Testis (tissue), 2 donors: ENCODE measurements at regions not wholly inside any gene's neighbourhood (a gene's known extent, or its start where the extent isn't known, plus 50 kb on each side); places are given as distances from the start of the nearest gene placed in this dataset.

Experiments used
- POLR2A ChIP-seq: fragments of 450-650 bp; IDR thresholded peaks from one replicate; pipeline ENCODE4 v1.6.1; 2017; ENCODE audit warnings: antibody characterized with exemption, mild to moderate bottlenecking, moderate library complexity
- TF ChIP-seq, protein P1 (sequence below), 3 experiments: fragments of 450-650 bp in 2 of 3; fragments of 200-600 bp in 1 of 3; sonication (generic) in 1 of 3; IDR thresholded peaks; one replicate each; pipeline ENCODE4 v1.5.1; 2016 to 2019; ENCODE audit warnings: antibody characterized with exemption in 3 of 3, mild to moderate bottlenecking in 2 of 3, moderate library complexity in 1 of 3

DNA sequence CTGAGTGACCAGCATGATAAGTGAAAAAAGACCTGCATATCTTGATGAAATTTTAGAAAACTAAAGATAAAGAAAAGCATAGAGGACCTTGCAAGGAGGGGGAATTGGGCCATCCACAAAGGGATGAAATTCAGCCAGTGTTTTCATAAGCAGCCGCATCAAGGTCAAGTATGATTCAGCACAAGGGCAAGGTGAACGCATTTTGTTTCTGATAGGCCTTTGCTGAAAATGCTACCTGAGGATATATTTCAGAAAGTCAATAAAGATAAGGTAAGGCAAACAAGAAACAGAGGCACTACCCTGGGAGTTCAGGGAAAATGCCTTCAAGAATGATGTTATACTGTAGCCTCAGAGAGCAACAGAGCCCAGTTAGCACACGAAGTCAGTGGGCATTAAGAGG is 55.0 kb upstream of the SHH start:
- TF ChIP-seq, protein P1, sequence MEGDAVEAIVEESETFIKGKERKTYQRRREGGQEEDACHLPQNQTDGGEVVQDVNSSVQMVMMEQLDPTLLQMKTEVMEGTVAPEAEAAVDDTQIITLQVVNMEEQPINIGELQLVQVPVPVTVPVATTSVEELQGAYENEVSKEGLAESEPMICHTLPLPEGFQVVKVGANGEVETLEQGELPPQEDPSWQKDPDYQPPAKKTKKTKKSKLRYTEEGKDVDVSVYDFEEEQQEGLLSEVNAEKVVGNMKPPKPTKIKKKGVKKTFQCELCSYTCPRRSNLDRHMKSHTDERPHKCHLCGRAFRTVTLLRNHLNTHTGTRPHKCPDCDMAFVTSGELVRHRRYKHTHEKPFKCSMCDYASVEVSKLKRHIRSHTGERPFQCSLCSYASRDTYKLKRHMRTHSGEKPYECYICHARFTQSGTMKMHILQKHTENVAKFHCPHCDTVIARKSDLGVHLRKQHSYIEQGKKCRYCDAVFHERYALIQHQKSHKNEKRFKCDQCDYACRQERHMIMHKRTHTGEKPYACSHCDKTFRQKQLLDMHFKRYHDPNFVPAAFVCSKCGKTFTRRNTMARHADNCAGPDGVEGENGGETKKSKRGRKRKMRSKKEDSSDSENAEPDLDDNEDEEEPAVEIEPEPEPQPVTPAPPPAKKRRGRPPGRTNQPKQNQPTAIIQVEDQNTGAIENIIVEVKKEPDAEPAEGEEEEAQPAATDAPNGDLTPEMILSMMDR (IDR thresholded peaks at IDR 0.05) = no peak
- TF ChIP-seq POLR2A = no peak
